ENCODE measurements at regions not wholly inside any gene's neighbourhood (a gene's known extent, or its start where the extent isn't known, plus 50 kb on each side); places are given as distances from the start of the nearest gene placed in this dataset.

- H3K27me3 ChIP-seq (ENCODE audit: control insufficient read depth, insufficient read depth, low read length, poor library complexity, severe bottlenecking), result no peaks in the 10 kb centered on the region
- H3K9me3 ChIP-seq (ENCODE audit: control insufficient read depth, low read length), result no peaks in the 10 kb centered on the region
- no peaks in the 10 kb centered on the region for H3K4me1 Mint-ChIP-seq
- no peak overlapping the region for H3K27ac ChIP-seq (ENCODE audit: low read depth, low read length)
- H3K9me3 Mint-ChIP-seq, result no peaks in the 10 kb centered on the region
- H3K27me3 Mint-ChIP-seq (ENCODE audit: insufficient read depth), result no peaks in the 10 kb centered on the region
- no peak overlapping the region for H3K4me3 ChIP-seq (ENCODE audit: low read length)
- no peaks in the 10 kb centered on the region for H3K36me3 Mint-ChIP-seq (ENCODE audit: low read depth)
- no peaks in the 10 kb centered on the region for H3K36me3 ChIP-seq (ENCODE audit: control insufficient read depth, insufficient read depth, low read length)
- no peak overlapping the region for H3K27ac Mint-ChIP-seq
- no peak for TF ChIP-seq CTCF (conservative IDR thresholded peaks at IDR 0.05)
- H3K4me3 Mint-ChIP-seq, result no peak overlapping the region
- H3K4me1 ChIP-seq (ENCODE audit: control insufficient read depth, insufficient read depth, low read length), result no peaks in the 10 kb centered on the region
- DNase-seq, result no peak
- H3K9ac ChIP-seq (ENCODE audit: extremely low read depth, low read length, poor library complexity, severe bottlenecking), result no peak overlapping the region
Observed at GRCh38 chr4:116726523-116726922, 358.9 kb downstream of the TRAM1L1 start.

- Mint-ChIP-seq H3K36me3 (ENCODE audit: low read depth) (no peaks in the 10 kb centered on the region), H3K4me3 (no peak overlapping the region), H3K4me1 (no peaks in the 10 kb centered on the region), H3K27me3 (ENCODE audit: insufficient read depth) (no peaks in the 10 kb centered on the region), H3K9me3 (no peaks in the 10 kb centered on the region), H3K27ac (no peak overlapping the region)
- no peak for TF ChIP-seq CTCF (conservative IDR thresholded peaks at IDR 0.05)
- no peaks in the 10 kb centered on the region for H3K9me3 ChIP-seq (ENCODE audit: control insufficient read depth, low read length)
- 95 to 100% methylated on average over 1 to 3 of the region's 3 CpGs for WGBS, 2 experiments (ENCODE audit: insufficient coverage in 1 of 2, insufficient read length in 1 of 2)
- H3K4me1 ChIP-seq (ENCODE audit: control insufficient read depth, insufficient read depth, low read length), result no peaks in the 10 kb centered on the region
- no peak overlapping the region for H3K4me3 ChIP-seq (ENCODE audit: low read length)
- no peaks in the 10 kb centered on the region for H3K36me3 ChIP-seq (ENCODE audit: control insufficient read depth, insufficient read depth, low read length)
- no peaks in the 10 kb centered on the region for H3K27me3 ChIP-seq (ENCODE audit: control insufficient read depth, insufficient read depth, low read length, poor library complexity, severe bottlenecking)
- no peak overlapping the region for H3K27ac ChIP-seq (ENCODE audit: low read depth, low read length)
- H3K9ac ChIP-seq (ENCODE audit: extremely low read depth, low read length, poor library complexity, severe bottlenecking), result no peak overlapping the region
- no peak for DNase-seq
Observed at GRCh38 chr4:116724249-116724648, 361.1 kb downstream of the TRAM1L1 start.

- no peaks in the 10 kb centered on the region for H3K9me3 ChIP-seq (ENCODE audit: control insufficient read depth, low read length)
- H3K36me3 Mint-ChIP-seq (ENCODE audit: low read depth), result no peaks in the 10 kb centered on the region
- H3K4me1 ChIP-seq (ENCODE audit: control insufficient read depth, insufficient read depth, low read length), result no peaks in the 10 kb centered on the region
- H3K9ac ChIP-seq (ENCODE audit: extremely low read depth, low read length, poor library complexity, severe bottlenecking), result no peak overlapping the region
- no peak overlapping the region for H3K4me3 ChIP-seq (ENCODE audit: low read length)
- H3K27ac ChIP-seq (ENCODE audit: low read depth, low read length), result no peak overlapping the region
- no peak overlapping the region for H3K27ac Mint-ChIP-seq
- H3K4me1 Mint-ChIP-seq, result no peaks in the 10 kb centered on the region
- H3K4me3 Mint-ChIP-seq, result no peak overlapping the region
- no peaks in the 10 kb centered on the region for H3K27me3 ChIP-seq (ENCODE audit: control insufficient read depth, insufficient read depth, low read length, poor library complexity, severe bottlenecking)
- H3K27me3 Mint-ChIP-seq (ENCODE audit: insufficient read depth), result no peaks in the 10 kb centered on the region
- no peak for DNase-seq
- H3K9me3 Mint-ChIP-seq, result no peaks in the 10 kb centered on the region
- no peak for TF ChIP-seq CTCF (conservative IDR thresholded peaks at IDR 0.05)
- 96 to 97% methylated on average over 13 to 32 of the region's 32 CpGs for WGBS, 2 experiments (ENCODE audit: insufficient coverage in 1 of 2, insufficient read length in 1 of 2)
- no peaks in the 10 kb centered on the region for H3K36me3 ChIP-seq (ENCODE audit: control insufficient read depth, insufficient read depth, low read length)
Observed at GRCh38 chr4:116705466-116705865, 379.9 kb downstream of the TRAM1L1 start.

All from endodermal cell (in vitro differentiated cells).